ENCODE measurements at regions not wholly inside any gene's neighbourhood (a gene's known extent, or its start where the extent isn't known, plus 50 kb on each side); places are given as distances from the start of the nearest gene placed in this dataset.

DNA sequence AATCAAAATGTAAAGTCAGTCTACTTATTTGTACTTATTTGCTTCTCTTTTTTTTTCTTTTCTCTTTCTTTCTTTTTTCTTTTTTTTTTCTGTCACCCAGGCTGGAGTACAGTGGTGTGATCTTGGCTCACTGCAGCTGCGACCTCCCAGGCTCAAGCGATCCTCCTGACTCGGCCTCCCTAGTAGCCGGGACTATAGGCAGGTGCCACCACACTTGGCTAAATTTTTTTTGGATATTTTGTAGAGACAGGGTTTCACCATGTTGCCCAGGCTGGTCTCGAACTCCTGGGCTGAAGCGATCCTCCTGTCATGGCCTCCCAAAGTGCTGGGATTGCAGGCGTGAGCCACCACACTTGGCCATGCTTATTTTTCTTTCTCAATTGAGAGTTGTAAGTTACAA, 98.8 kb upstream of the ZBTB40 start:
- TF ChIP-seq CTCF (conservative IDR thresholded peaks at IDR 0.05) (no peak), EZH2 (IDR thresholded peaks at IDR 0.05; ENCODE audit: low read depth) (no peak)

All from PC-9 (cell line).